ENCODE measurements at regions not wholly inside any gene's neighbourhood (a gene's known extent, or its start where the extent isn't known, plus 50 kb on each side); places are given as distances from the start of the nearest gene placed in this dataset.

GRCh38 chr17:63019138-63019873 is 53.3 kb downstream of the TANC2 start:
- H4K20me1 ChIP-seq (ENCODE audit: low read length), result no peaks in the 10 kb centered on the region
- BruUV-seq (replicated peaks), result no TSS peak
- no peak overlapping the region for H3K4me2 ChIP-seq (ENCODE audit: low read length)
- no peak overlapping the region for H3K27ac ChIP-seq (ENCODE audit: low read length)
- ATAC-seq, result no peak
- H3K36me3 ChIP-seq (ENCODE audit: low read depth, low read length), result peaks cover 2% of the 10 kb centered on the region; the same call in 1 of the 2 replicates
- no peak overlapping the region for H3K9ac ChIP-seq (ENCODE audit: low read length)
- H3F3A ChIP-seq (ENCODE audit: low read length, unreplicated experiment), result no peaks in the 10 kb centered on the region
- H3K4me3 ChIP-seq (ENCODE audit: low read length), result no peak overlapping the region
- CTCF ChIA-PET, result no interaction called here
- no peaks in the 10 kb centered on the region for H3K9me2 ChIP-seq (replicated peaks; ENCODE audit: low read length)
- no peak overlapping the region for H2AFZ ChIP-seq (ENCODE audit: low read length)
- TF ChIP-seq EZH2phosphoT487 (IDR thresholded peaks at IDR 0.05; ENCODE audit: borderline replicate concordance, low read length), result no peak
- no peak for TF ChIP-seq CTCF (conservative IDR thresholded peaks at IDR 0.05; ENCODE audit: low read depth, low read length)
- no peak for TF ChIP-seq EZH2 (IDR thresholded peaks at IDR 0.05; ENCODE audit: low read length, unreplicated experiment)
- no peaks in the 10 kb centered on the region for H3K4me1 ChIP-seq (ENCODE audit: insufficient read depth, low read length)
- 0 out of 2 replicates have a peak, but pooled peaks cover 7% of the 10 kb centered on the region for H3K79me2 ChIP-seq (ENCODE audit: low read length)
- H3K9me3 ChIP-seq (ENCODE audit: low read length), result peaks cover 4% of the 10 kb centered on the region; the same call in 1 of the 2 replicates
- no peak for DNase-seq
- intact Hi-C loops (cut with micrococcal nuclease), result no loop called here
- H3K27me3 ChIP-seq (ENCODE audit: low read length), result no peaks in the 10 kb centered on the region
- POLR2A ChIA-PET (ENCODE audit: unreplicated experiment), result no interaction called here

- Histone ChIP-seq H3K4me2 (ENCODE audit: low read length) (no peak overlapping the region), H3K9me3 (ENCODE audit: low read length) (peaks cover 4% of the 10 kb centered on the region; the same call in 1 of the 2 replicates), H3K9me2 (replicated peaks; ENCODE audit: low read length) (no peaks in the 10 kb centered on the region), H4K20me1 (ENCODE audit: low read length) (no peaks in the 10 kb centered on the region), H3K4me1 (ENCODE audit: insufficient read depth, low read length) (no peaks in the 10 kb centered on the region), H2AFZ (ENCODE audit: low read length) (no peak overlapping the region), H3K4me3 (ENCODE audit: low read length) (no peak overlapping the region), H3K36me3 (ENCODE audit: low read depth, low read length) (peaks cover 2% of the 10 kb centered on the region; the same call in 1 of the 2 replicates), H3F3A (ENCODE audit: low read length, unreplicated experiment) (no peaks in the 10 kb centered on the region), H3K79me2 (ENCODE audit: low read length) (peaks cover 11% of the 10 kb centered on the region; the same call in 1 of the 2 replicates), H3K27me3 (ENCODE audit: low read length) (no peaks in the 10 kb centered on the region), H3K9ac (ENCODE audit: low read length) (no peak overlapping the region), H3K27ac (ENCODE audit: low read length) (no peak overlapping the region)
- TF ChIP-seq EZH2phosphoT487 (IDR thresholded peaks at IDR 0.05; ENCODE audit: borderline replicate concordance, low read length) (no peak), EZH2 (IDR thresholded peaks at IDR 0.05; ENCODE audit: low read length, unreplicated experiment) (no peak), CTCF (conservative IDR thresholded peaks at IDR 0.05; ENCODE audit: low read depth, low read length) (no peak)
- no peak for DNase-seq
- ChIA-PET CTCF (no interaction called here), POLR2A (ENCODE audit: unreplicated experiment) (no interaction called here)
- no TSS peak for BruUV-seq (replicated peaks)
- intact Hi-C loops (cut with micrococcal nuclease), result no loop called here
- ATAC-seq, result no peak
Observed at GRCh38 chr17:63022567-63022966, 56.5 kb downstream of the TANC2 start.

GRCh38 chr17:63023049-63023448 is 57.0 kb downstream of the TANC2 start:
- DNase-seq (no peak), ATAC-seq (no peak)
- Histone ChIP-seq H3K4me3 (ENCODE audit: low read length) (no peak overlapping the region), H3K9ac (ENCODE audit: low read length) (no peak overlapping the region), H3K79me2 (ENCODE audit: low read length) (peaks cover 11% of the 10 kb centered on the region; the same call in 1 of the 2 replicates), H3K9me2 (replicated peaks; ENCODE audit: low read length) (no peaks in the 10 kb centered on the region), H3K4me1 (ENCODE audit: insufficient read depth, low read length) (no peaks in the 10 kb centered on the region), H4K20me1 (ENCODE audit: low read length) (no peaks in the 10 kb centered on the region), H3K9me3 (ENCODE audit: low read length) (peaks cover 4% of the 10 kb centered on the region; the same call in 1 of the 2 replicates), H3F3A (ENCODE audit: low read length, unreplicated experiment) (no peaks in the 10 kb centered on the region), H3K27me3 (ENCODE audit: low read length) (no peaks in the 10 kb centered on the region), H3K36me3 (ENCODE audit: low read depth, low read length) (peaks cover 2% of the 10 kb centered on the region; the same call in 1 of the 2 replicates), H3K27ac (ENCODE audit: low read length) (no peak overlapping the region), H3K4me2 (ENCODE audit: low read length) (no peak overlapping the region), H2AFZ (ENCODE audit: low read length) (no peak overlapping the region)
- intact Hi-C loops (cut with micrococcal nuclease), result no loop called here
- TF ChIP-seq CTCF (conservative IDR thresholded peaks at IDR 0.05; ENCODE audit: low read depth, low read length) (0 out of 2 replicates have a peak, but pooled peaks have one; percentile 10), EZH2 (IDR thresholded peaks at IDR 0.05; ENCODE audit: low read length, unreplicated experiment) (no peak)
- CTCF ChIA-PET, result no interaction called here
- no TSS peak for BruUV-seq (replicated peaks)
- POLR2A ChIA-PET (ENCODE audit: unreplicated experiment), result no interaction called here

All from PC-3 (cell line).